D721Med (cell line): ENCODE measurements at regions not wholly inside any gene's neighbourhood (a gene's known extent, or its start where the extent isn't known, plus 50 kb on each side); places are given as distances from the start of the nearest gene placed in this dataset.

ENCODE experiments used
- DNase-seq: peaks from one replicate; pipeline ENCODE4 v3.0.0; 2011; ENCODE audit warnings: low spot score; ENCODE audit not compliant: insufficient read length
- FAIRE-seq: peaks from 2 replicates; lab custom pipeline; 2011; peaks lifted over from hg19 to GRCh38; lab: Jason Lieb, UNC
- TF ChIP-seq, protein P1 (sequence below): IDR thresholded peaks from 2 replicates; pipeline ENCODE4 v1.5.1; 2012; ENCODE audit warnings: mild to moderate bottlenecking, control low read depth; ENCODE audit not compliant: insufficient read depth; ENCODE audit errors: missing control alignments

DNA sequence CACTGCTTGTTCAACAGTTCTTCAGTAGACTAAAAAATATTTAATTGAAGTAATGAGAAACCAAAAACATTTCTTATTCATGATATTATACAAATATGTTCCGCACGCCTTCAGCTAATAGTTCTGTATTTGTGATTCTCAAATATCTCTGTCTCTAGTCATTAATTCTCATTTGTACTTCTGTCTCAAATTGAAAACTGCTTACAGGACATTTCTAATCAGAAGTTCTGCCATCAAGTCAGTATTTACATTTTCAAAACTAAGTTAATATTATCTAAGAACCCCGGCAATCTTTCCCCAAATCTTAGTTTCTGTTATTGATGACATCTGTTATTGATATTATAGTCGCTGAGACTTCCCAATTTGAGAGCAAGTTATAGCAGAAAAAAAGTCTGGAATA is 78.6 kb upstream of the PGRMC2 start:
- TF ChIP-seq, protein P1, sequence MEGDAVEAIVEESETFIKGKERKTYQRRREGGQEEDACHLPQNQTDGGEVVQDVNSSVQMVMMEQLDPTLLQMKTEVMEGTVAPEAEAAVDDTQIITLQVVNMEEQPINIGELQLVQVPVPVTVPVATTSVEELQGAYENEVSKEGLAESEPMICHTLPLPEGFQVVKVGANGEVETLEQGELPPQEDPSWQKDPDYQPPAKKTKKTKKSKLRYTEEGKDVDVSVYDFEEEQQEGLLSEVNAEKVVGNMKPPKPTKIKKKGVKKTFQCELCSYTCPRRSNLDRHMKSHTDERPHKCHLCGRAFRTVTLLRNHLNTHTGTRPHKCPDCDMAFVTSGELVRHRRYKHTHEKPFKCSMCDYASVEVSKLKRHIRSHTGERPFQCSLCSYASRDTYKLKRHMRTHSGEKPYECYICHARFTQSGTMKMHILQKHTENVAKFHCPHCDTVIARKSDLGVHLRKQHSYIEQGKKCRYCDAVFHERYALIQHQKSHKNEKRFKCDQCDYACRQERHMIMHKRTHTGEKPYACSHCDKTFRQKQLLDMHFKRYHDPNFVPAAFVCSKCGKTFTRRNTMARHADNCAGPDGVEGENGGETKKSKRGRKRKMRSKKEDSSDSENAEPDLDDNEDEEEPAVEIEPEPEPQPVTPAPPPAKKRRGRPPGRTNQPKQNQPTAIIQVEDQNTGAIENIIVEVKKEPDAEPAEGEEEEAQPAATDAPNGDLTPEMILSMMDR = no peak
- DNase-seq (no peak), FAIRE-seq (no peak)

DNA sequence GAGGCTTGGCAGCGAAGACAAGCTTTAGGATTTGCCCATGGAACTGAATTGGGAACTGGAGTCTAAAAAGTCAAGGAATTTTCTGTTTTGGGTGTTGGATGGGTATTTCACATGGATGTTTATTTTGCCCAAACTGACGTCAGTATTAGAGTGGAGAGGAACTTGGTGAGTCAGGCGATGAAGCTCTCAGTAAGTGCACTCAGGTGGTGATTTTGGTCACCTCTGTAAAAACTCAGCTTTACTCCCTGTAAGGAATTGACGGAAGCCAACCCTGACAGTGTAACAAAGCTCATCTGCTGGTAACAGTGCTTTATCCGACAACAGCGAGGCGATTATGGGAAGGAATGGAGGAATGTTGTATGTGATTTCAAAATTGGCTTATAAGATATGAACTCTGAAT is 77.0 kb upstream of the PGRMC2 start:
- no peak for FAIRE-seq
- TF ChIP-seq, protein P1 = no peak
- no peak for DNase-seq

DNA sequence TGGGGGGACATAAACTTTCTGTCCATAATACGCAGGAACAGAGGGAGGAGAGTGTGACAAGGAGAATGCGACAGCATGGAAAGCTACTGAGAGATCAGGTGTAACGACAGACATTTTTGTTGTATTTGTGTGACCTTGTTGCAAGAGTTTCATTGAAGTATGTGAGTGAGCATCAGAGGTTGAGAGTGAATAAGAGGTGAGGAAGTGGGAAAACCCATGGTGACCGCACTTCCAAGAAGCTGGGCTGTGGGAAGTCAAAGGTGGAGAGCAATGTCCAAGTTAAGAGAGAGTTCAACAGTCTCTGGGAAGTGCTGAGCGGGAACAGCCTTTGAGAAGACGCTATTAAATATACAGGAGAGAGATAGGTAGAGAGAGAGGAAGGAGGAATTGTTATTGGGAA is 76.4 kb upstream of the PGRMC2 start:
- TF ChIP-seq, protein P1 = no peak
- DNase-seq (no peak), FAIRE-seq (no peak)

DNA sequence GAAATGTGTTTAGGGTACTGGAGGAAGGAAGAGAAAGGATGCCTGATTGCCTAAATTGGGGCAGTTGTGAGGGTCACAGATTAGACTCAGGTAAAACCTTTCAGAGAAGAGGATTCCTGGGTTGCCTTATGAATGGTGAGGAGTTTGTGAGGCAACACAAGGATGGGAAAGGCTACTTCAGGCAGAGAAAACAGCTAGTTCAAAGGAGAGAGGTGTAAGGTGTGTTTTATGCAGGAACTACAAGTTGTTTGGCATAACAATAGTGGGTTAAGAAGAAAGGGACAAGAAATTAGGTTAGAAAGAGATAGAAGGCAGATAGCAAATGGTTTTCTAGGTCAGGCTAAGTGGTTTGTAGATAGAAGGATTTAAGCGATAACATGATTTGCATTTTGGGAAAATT is 75.1 kb upstream of the PGRMC2 start:
- DNase-seq (no peak), FAIRE-seq (no peak)
- TF ChIP-seq, protein P1 = no peak

DNA sequence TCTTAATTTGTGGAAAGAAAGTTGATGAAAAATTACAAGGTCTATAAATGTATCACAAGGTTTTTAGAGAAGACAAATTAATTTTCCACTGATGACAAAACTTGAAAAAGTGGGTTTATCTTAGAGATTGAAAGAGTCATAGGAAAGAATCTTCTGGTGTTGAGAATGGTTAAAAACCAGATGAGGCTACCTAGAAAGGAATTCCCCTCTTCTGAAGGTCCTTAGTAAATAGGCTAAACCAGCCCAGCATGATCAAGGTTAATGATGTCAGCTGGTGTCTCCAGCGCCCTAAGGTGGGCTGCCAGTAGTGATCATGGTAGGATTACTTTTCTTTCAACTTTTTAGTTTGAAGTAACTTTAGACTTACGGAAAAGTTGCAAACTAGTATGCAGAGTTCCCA is 71.8 kb upstream of the PGRMC2 start:
- DNase-seq (no peak), FAIRE-seq (no peak)
- TF ChIP-seq, protein P1 = no peak

DNA sequence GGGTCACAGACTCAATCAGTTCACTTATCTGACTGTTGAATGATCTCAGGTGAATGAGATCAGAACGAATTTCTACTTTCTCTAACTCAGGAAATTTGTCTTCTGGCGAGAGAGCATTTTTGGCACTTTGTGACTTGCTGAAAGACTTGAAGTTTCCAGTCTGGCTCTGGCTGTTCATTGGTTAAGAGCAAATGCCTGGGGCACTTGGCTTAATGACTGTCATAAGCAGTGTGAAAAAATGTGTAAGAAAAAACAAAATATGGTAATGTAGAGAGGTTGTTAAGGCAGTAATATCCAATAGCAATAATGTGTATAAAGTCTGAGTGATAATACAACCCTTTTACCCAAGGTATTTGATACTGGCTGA is 71.3 kb upstream of the PGRMC2 start:
- TF ChIP-seq, protein P1 = no peak
- no peak for DNase-seq
- no peak for FAIRE-seq

DNA sequence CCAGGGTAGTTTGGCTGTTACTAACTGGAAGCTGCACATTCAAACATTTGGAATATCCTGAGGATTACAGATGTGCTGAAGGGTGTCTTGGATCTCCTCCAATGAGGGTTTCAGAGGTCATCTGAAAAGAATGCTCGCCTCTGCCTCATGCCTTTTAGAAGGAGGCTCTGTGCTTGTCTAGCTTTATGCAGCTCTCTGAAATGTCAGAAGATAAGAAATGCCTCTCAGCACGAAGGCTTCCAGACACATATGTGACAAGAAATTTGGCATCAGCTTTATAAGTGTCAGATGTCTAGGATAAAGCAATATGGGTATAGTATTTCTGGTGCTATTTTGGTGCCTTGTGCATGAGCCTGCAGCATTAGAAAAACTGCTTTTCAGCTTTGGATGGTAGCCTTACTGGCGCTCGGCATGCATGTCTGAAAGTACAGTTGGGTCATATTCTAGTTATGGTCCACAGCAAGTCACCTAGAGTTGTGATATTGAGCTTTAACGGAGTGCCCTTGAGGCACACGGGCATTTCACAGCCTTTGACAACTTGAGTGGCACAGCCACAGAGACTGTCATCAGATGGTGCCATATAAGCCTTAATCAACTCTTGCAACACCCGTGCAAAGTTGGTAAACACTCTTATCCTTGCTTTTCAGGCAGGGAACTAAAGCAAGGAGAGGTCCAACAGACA is 70.8 kb upstream of the PGRMC2 start:
- no peak for DNase-seq
- TF ChIP-seq, protein P1 = no peak
- no peak for FAIRE-seq
